B cell (primary cell): ENCODE measurements at regions not wholly inside any gene's neighbourhood (a gene's known extent, or its start where the extent isn't known, plus 50 kb on each side); places are given as distances from the start of the nearest gene placed in this dataset.

Experiments
- EZH2 ChIP-seq: IDR thresholded peaks from 2 replicates; pipeline ENCODE4 v1.6.1; 2012; ENCODE audit warnings: borderline replicate concordance, low read depth, mild to moderate bottlenecking, moderate library complexity, low read length; ENCODE audit not compliant: insufficient read depth, poor library complexity, severe bottlenecking
- TF ChIP-seq, protein P1 (sequence below): fragments of 200-600 bp; IDR thresholded peaks from one replicate; pipeline ENCODE4 v1.8.0; 2022; ENCODE audit warnings: antibody characterized with exemption, mild to moderate bottlenecking

GRCh38 chr3:70766301-70766700 lies 453.9 kb upstream of the MDFIC2 start:
- TF ChIP-seq, protein P1, sequence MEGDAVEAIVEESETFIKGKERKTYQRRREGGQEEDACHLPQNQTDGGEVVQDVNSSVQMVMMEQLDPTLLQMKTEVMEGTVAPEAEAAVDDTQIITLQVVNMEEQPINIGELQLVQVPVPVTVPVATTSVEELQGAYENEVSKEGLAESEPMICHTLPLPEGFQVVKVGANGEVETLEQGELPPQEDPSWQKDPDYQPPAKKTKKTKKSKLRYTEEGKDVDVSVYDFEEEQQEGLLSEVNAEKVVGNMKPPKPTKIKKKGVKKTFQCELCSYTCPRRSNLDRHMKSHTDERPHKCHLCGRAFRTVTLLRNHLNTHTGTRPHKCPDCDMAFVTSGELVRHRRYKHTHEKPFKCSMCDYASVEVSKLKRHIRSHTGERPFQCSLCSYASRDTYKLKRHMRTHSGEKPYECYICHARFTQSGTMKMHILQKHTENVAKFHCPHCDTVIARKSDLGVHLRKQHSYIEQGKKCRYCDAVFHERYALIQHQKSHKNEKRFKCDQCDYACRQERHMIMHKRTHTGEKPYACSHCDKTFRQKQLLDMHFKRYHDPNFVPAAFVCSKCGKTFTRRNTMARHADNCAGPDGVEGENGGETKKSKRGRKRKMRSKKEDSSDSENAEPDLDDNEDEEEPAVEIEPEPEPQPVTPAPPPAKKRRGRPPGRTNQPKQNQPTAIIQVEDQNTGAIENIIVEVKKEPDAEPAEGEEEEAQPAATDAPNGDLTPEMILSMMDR: no peak
- no peak for TF ChIP-seq EZH2
